Hematopoietic multipotent progenitor cell treated with erythropoietin and hydrocortisone succinate and interleukin-3 and kit ligand, for 17 days (in vitro differentiated cells): ENCODE measurements at regions not wholly inside any gene's neighbourhood (a gene's known extent, or its start where the extent isn't known, plus 50 kb on each side); places are given as distances from the start of the nearest gene placed in this dataset.
A peak's percentile ranks its signal among the peaks of the same experiment; 100 is the strongest.
"Not testable (repeated sequence)": the region's sequence is repeated elsewhere in the genome, so short reads cannot be mapped to it uniquely, and the experiment has no call there.

Experiments
- DNase-seq: peaks from one replicate; pipeline ENCODE4 v3.0.0-alpha.2; 2015; ENCODE audit warnings: low spot score

DNA sequence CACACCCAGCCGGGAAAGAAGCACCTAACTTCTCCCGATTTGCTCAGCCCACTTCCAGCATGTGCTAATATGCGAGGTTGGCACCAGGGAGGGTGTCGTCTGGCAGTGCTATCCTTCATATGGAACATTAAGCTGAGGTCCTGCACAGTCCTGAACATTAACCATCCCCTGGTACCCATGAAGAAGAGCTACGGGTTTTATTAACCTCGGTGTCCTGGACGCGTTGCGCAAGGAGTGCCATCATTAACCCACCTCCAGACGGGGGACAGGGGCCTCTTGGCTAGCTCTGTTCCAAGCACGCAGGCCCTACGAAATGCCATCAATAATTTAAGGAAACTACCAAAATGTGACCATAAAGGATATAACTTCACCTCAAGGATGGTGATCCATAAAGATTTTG is 193.5 kb downstream of the MAF start:
- no peak for DNase-seq

DNA sequence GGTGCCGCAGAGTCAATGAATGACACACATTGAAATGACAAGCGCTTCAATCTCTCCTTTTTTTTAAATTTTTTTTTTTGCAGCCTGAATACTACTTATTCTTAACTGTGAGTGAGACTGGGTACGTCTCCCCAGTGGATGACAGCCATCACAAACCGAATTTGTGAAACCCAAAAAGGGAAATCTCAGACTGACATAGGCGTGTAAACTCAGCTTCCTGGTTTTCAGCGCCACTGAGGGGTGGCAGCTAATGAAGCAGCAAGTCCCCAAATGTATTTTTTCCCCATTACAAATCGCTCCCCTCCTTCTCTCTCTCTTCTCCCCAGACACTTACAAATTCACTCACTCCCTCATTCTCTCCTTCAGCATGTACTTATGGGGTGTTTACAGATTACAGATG is 196.0 kb downstream of the MAF start:
- DNase-seq: no peak

DNA sequence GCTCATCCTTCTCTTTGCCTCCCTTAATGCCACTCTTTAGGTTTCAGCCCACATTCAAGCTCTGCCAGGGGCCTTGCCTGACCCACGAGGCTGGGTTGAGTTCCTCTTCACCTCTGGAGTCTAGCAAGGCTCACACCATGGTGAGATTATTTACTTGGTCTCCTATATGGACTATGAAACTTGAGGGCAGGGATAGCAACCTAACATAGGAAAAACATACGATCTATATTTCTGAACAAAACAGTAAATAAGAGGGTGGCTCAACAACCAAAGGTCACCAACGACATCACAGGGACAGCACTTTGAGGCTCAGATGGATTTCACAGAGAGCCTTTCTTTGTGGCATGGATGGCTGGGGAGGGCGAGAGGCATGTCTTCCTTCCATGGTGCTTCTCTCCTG is 197.0 kb downstream of the MAF start:
- no peak for DNase-seq

DNA sequence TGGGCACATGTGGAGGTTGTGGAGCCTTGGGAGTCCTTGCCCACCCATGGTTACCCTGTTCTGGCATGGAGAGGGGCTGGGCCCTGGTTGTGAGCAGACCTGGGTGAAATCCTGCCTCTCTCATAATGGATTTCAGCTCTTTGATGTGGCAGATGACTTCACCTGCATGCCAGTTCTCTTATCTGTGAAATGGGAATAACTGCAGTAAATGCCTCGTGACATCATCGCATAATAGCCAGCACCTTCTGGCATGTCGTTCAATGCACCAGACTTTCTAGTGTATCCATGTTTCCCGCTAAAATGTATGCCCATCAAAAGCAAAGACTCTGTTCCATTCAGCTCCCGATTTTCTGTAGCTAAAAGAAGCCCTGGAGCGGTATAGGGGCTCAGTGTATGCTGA is 197.6 kb downstream of the MAF start:
- DNase-seq: no peak

DNA sequence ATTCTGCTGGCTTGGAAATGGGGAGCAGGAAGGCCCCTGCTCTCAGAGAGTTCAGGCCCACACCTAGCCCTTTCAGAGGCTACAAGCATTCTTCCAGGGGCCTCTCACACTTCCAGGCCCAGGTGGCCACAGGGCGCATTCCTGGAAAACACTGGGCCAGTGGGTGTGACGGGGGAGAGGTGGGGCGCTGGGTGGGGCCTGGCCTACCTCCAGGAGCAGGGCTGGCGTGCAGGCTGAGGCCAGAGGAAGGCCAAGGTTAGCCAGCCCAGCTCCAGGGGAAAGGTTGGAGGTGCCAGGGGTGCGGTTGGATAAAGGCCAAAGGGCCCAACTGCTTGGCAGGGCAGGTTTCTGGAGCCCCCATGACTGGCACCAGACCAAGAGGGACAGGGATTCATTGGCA is 198.2 kb downstream of the MAF start:
- DNase-seq: no peak

DNA sequence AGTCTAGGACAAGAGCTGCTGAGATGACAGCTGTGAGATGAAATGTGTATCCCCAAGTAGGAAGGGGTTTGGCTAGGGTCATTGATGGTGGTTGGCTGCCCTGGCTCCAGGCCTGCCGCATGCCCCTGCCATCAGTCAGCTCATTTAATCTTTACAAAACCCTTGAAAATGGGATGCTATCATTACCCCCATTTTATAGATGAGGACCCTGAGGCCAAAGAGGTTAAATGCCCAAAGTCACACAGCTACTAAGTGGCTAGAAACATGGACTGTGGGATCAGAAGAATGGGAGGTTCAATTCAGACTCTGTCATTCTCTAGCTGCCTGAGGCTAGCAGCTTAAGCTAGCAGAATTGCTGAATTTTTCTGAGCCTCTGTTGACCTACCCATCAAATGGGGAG is 198.8 kb downstream of the MAF start:
- no peak for DNase-seq

DNA sequence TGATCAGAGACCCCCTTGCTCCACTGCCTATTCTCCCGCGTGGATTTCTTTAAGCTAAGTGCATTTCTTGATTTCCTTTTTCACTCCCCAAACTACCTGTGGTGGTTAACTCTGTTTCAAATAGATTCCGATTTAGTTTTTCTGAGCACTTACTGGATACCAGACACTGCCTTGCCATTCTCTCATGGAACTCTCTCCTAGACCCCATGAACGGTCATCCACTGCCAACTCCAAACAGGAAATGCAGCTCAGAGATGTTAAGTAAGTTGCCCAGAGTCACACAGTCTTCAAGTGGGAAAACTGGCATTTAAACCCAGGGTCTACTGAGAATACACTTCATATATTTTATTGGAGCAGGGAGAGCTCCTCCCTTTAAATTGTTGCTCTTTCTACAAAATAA is 199.4 kb downstream of the MAF start:
- no peak for DNase-seq

DNA sequence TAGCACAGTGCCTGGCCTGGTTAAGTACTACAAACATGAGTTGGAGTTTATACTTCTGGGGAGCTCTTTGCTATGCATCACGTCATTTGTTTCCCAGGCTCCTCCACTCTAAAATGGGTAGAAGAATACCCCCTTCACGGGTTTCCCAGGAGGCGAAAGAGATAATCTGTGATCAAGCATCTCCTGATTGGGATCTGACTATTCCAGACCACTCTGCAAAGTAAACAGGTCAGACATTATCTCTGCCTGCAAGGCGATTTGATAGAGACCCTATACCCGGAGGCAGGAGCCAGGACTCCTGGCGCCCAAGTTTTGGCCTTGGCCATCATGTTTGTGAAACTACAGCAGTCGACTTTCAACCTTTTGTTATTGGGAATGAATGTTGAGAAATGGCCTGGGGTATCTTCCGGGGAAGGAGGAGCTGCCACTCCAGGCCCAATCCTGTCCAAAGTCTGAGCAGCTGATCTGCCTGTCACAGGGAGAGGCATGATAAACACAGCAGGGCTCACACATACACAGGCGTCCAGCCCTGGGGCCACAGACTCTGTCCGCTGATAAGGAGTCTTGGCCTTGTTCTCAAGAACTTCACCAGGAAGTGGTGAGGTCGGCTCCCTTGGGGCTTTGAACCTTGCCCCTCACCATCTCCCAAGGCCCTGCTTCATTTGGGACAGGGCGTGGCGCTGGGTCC is 199.9 kb downstream of the MAF start:
- DNase-seq: peak; percentile 13

DNA sequence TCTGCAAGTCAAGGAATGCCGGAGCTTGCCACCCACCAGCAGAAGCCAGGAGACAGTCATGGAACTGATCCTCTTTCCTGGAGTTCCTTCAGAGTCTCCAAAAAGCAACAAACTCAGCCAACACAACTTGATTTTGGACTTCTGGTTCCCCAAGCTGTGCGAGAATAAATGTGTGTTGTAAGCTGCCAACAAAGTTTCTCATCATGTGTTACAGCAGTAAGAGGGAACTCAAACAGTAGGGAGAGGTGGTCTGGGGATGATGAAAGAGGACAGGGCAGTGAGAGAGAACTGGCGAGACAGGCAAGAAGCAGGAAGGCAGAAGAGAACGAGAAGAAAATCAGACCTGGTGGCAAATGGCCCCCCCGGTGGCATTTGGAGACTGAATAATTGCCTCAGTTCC is 204.9 kb downstream of the MAF start:
- no peak for DNase-seq

DNA sequence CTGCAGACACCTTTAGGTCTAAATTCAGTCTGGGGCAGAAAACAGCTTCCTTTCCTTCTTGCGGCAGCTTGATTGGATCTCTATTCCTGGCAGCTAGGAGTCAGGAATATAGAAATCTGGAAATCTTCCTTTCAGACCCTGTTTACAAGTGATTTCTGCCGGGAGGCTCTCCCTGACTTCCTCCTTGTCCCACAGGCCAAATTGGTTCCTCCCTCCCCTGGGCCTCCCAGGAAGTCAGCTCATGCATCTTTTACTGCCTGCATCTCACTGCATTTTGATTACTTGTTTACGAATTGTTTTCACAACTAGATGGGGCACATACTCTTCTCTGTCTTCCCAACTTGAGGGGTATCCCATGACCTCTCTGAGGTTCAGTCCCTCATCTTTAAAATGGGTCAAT is 206.3 kb downstream of the MAF start:
- no peak for DNase-seq

DNA sequence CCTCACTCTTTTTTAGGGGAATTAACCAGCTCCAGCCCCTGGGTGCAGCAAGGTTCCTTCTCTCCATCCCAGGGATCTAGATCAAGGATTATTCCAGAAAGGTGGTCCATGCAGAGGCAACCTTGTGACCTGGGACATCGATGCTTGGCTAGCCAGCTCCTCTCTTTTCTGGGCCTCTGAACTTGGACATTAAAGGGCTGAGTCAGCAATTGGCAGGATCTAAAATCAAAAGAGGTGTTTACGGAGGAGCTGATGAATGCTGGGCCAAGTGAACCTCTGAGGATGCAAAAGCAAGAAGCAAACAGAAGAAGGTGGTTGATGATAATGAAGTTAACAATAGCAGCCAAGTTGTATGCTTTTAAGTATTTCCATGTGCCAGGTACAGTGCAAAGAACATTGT is 207.0 kb downstream of the MAF start:
- DNase-seq: no peak

DNA sequence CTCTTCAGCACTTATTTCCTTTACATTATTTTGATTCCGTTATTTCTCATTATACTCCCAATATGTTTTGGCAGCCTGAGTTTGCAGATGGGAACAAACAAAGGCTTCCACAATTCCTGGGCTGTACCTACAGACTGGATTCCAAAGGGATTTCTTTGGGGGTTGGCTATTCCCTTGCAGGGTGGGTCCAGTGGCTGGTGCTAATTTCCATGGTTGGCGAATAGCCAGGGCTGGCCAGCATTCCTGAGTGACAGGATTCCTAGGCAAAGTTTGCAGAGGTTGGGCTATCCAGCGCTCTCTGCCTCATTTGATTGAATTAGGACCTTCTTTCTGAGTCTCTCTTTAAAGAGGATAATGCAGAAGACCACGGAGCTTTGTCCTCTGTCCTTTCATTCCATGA is 207.4 kb downstream of the MAF start:
- DNase-seq: no peak

DNA sequence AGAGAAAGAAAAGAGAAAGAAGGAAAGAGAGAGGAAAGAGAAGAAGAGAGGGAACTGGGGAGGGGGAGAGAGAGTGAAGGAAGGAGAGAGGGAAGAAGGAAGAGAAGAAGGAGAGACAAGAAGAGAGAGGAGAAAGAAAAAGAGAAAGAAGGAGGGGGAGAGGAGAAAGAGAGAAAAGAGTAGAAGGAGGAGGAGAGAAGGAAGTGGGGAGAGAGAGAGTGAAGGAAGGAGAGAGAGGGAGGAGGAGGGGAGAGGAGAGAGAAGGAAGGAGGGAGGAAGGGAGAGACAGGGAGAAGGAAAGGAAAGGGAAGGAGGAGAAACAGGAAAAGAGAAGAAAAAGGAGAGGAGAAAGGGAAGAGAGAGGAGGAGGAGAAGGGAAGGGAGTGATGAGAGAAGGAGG is 208.5 kb downstream of the MAF start:
- DNase-seq: no peak

DNA sequence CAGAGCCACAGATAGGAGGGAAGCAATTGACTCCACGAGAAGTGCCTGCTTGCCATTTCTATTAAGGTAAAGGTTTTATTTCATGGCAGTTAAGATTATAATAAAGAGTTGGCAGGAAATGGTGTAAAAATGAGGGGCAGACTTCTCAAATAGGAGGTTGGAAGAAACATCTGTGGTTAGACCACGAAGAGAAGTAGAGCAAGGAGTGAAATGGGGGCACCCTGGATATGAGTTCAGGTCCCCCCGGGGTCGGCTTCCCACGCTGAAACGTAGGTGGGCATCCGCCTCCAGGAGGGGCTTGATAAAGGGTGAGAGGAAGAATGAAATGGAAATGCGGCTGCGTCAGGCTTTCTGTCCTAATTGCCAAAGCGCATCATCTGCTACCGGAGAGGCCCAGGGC is 209.1 kb downstream of the MAF start:
- no peak for DNase-seq

DNA sequence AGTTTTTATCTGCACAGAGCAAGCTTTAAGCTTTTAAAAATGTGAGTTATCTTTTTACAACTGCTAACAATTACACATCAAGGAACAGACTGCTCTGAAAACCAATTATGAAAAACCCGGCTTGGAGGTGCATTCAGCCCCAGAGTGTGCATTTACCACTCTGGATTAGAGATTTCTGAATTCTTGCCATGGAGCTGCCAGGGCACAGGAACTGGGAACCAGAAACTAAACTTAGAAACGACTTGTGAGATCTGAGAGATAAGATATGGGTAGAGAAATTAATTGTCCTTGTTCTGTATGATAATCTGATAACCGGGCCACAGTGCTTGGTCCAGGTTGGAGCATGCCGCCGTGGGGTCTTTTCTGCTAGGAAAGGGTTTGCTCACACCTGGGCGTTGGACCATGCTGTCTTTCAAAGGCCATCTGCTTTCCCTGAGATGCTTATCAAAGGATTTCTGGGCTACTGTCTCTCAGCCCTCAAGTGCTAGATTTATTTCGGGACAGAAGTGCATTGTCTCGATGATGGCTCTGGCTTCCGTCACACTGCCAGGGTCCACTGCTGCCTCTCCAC is 210.0 kb downstream of the MAF start:
- DNase-seq: no peak

DNA sequence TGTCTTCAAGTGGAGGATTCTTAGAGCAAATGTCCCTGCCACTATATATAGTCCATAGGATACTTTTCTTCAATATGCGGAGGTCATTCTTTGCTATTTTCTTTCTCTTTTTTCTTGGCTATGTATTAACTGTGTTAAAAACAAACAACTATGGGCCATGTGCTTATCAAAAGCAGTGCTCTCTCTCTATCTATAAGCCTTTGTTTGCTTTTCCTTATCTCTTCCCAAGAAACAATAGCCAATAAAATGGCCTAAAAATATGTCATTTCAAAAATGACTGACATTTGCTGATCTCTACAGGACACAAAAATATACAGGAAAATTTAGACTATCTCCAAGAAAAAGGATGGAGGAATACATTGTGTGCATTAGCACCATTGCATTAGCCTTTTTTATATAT is 212.1 kb downstream of the MAF start:
- no peak for DNase-seq

DNA sequence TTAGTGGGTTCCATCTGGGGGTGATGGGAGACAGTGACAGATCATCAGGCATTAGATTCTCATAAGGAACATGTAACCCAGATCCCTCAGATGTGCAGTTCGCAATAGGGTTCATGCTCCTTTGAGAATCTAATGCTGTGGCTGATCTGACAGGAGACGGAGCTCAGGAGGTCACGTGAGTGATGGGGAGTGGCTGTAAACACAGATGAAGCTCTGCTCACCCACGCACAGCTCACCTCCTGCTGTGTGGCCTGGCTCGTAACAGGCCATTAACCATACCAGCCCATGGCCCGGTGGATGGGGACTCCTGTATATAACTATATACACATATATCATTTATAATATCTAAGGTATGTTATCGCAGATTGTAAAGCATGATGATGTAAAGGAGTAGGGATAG is 214.2 kb downstream of the MAF start:
- no peak for DNase-seq

DNA sequence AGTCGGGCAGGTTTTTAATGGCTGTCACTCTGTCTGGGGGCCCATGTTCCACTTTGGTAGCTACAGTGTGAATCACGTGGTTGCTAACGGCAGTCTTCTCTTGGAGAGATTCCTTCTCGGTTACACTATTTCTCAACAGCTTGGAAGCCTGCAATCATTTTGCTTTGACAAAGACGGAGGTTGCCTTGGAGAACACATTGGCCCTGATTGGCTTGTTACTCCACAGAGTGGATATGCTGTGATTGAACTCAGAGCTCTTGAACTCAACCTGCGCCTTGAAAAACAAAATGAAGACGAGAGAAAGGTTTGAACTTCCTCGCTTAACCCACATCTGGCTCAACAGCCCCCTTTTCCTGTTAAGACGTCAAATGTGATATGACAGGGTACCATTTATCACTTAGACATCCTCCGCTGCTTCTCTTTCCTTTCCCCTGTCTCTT is 218.9 kb downstream of the MAF start:
- no peak for DNase-seq

DNA sequence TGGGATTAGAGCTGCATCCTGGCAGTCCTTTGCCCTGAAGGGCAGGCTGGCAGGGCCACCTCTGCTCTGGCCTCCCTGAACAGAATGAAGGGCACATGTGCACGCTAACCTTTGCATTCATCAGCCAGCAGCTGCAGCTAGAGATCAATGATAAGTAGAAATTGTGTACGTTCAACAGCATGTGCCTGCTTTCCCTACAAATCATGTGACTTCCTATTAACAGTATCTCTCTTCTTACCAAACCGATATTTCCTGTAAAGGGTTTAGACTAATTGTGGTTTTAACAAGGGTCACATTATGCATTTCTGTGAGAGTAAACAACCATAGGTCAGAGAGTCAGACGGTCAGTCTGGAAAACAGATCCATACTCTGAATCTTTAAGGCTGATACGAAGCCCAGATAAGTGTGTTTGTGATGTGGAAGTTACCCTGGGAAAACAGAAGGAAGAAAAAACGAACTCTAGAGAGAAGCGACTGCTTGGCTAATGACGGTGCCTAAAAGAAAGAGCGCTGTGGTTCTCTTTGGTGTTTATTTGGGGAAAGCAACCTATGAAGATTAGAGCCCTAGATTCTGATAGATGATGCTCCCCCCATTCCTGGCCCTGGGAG is 219.4 kb downstream of the MAF start:
- DNase-seq: no peak

DNA sequence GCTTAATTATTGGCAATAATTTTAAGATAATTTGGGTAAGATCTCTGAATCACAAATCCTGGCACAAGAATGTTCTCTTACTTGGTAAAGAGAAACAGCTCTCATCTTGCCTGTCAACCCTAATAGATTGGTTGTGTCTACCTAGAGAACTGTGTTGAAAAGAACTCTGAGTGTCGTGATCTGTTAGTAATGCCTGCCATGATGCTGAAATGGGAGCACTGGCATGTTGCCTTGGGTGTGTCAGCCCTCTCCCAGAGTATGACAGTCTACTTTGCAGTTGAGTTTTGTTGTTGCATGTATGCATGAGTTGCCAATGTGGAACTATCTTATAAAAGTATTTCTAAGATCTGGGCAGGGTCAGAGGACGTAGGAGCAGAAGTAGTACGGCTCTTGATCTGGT is 221.4 kb downstream of the MAF start:
- no peak for DNase-seq

DNA sequence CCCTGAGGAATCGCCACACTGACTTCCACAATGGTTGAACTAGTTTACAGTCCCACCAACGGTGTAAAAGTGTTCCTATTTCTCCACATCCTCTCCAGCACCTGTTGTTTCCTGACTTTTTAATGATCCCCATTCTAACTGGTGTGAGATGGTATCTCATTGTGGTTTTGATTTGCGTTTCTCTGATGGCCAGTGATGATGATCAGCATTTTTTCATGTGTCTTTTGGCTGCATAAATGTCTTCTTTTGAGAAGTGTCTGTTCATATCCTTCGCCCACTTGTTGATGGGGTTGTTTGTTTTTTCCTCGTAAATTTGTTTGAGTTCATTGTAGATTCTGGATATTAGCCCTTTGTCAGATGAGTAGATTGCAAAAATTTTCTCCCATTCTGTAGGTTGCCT is 223.5 kb downstream of the MAF start:
- not testable (repeated sequence) for DNase-seq

DNA sequence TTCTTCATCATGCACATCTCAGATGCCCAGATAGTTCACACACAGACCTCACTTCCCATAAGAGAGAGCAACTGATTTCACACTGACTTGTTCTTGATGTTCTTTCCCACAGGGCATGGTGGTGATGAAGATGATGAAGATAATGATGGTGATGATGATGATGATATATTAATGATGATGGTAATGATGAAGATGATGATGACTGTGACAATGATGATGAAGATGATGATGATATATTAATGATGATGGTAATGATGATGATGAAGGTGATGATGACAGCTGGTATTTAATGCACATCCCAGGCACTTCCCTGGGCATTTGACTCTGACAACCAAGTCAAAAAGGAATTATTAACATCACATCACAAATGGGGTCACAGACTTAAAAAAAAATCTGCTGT is 225.2 kb downstream of the MAF start:
- no peak for DNase-seq

DNA sequence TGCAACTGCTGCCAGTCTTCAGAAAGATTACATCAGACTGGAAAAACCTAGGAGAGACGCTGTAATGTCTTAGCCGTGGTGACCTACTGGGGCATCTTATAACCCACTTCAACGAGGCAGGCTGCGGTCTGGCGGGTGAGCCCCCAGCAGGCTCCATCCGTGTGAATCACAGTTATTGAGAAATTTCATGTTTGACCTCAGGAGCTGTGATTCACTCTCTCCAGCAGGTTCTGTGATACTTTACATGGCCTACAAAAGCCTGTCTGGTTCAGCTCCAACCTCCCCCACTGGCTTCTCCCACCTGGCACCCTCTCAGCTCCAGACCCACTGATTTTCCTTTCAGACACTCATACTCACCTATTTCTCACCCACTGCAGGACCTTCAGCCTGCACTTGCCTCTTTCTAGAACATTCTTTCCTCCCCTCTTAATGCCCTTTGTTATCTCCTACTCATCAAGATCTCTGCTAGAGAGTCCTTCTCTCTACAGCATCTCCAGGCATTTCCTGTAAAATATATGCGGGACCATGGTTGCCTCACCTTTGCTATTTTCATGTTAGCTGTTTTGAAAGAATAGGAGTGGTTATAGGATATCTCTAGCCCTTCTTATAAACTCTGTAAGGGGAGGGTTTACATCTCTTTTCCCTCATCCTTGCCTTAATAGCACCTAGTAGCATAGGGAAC is 227.9 kb downstream of the MAF start:
- DNase-seq: no peak
